ENCODE measurements at regions not wholly inside any gene's neighbourhood (a gene's known extent, or its start where the extent isn't known, plus 50 kb on each side); places are given as distances from the start of the nearest gene placed in this dataset.
"Not testable (repeated sequence)": the region's sequence is repeated elsewhere in the genome, so short reads cannot be mapped to it uniquely, and the experiment has no call there.

GRCh38 chr1:55868026-55868425 is 652.9 kb upstream of the USP24 start:
- TF ChIP-seq, protein P1, sequence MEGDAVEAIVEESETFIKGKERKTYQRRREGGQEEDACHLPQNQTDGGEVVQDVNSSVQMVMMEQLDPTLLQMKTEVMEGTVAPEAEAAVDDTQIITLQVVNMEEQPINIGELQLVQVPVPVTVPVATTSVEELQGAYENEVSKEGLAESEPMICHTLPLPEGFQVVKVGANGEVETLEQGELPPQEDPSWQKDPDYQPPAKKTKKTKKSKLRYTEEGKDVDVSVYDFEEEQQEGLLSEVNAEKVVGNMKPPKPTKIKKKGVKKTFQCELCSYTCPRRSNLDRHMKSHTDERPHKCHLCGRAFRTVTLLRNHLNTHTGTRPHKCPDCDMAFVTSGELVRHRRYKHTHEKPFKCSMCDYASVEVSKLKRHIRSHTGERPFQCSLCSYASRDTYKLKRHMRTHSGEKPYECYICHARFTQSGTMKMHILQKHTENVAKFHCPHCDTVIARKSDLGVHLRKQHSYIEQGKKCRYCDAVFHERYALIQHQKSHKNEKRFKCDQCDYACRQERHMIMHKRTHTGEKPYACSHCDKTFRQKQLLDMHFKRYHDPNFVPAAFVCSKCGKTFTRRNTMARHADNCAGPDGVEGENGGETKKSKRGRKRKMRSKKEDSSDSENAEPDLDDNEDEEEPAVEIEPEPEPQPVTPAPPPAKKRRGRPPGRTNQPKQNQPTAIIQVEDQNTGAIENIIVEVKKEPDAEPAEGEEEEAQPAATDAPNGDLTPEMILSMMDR (IDR thresholded peaks at IDR 0.05; ENCODE audit: insufficient read depth, low read depth, low read length) = peak; percentile 7
- H3K4me3 ChIP-seq (ENCODE audit: low read depth, low read length) = no peak overlapping the region
- DNase-seq (ENCODE audit: low read depth) = peak; percentile 19

DNA sequence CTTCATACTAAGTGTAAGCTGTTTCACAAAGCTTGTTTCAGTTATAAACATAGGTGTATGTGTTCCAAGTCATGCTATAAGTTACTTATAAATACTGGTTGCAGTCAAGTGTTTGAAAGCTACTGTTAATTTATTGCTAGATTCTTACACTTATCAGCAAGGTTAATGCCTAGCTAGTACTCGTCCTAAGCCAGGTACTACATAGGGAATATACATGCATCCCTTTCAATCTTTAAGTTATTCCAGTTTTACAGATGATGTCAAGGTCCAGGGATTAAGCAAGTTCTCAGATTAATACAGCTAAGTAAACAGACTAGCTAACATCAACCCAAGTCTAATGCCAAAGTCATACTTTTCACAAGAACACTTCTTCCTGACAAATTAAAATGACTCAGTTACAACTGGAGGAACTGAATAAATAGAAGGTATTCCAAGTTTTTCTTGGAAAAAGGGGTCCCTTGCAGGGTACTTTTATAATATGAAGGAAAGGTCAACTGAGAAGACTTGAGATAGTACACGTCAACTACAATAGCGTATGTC is 652.2 kb upstream of the USP24 start:
- TF ChIP-seq, protein P1 (IDR thresholded peaks at IDR 0.05; ENCODE audit: insufficient read depth, low read depth, low read length) = no peak
- H3K4me3 ChIP-seq (ENCODE audit: low read depth, low read length) = no peak overlapping the region
- DNase-seq (ENCODE audit: low read depth) = no peak

DNA sequence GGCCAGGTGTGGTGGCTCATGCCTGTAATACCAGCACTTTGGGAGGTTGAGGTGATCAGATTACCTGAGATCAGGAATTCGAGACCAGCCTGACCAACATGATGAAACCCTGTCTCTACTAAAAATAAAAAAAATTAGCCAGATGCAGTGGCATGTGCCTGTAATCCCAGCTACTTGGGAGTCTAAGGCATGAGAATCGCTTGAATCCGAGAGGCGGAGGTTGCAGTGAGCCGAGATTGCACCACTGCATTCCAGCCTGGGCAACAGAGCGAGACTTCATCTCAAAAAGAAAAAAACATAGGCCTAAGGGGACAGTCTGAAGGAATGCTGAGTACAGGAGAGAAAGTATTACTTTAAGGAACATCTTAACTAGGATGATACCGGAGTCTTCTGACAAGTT is 650.6 kb upstream of the USP24 start:
- DNase-seq (ENCODE audit: low read depth); H3K4me3 ChIP-seq (ENCODE audit: low read depth, low read length): not testable (repeated sequence)

- no peak for DNase-seq (ENCODE audit: low read depth)
- TF ChIP-seq, protein P1 (IDR thresholded peaks at IDR 0.05; ENCODE audit: insufficient read depth, low read depth, low read length) = no peak
Measured at GRCh38 chr1:55864251-55864650, 649.1 kb upstream of the USP24 start.

GRCh38 chr1:55861676-55862340 is 646.6 kb upstream of the USP24 start:
- no peak overlapping the region for H3K4me3 ChIP-seq (ENCODE audit: low read depth, low read length)
- peak; percentile 12 for DNase-seq (ENCODE audit: low read depth)
- TF ChIP-seq, protein P1 (IDR thresholded peaks at IDR 0.05; ENCODE audit: insufficient read depth, low read depth, low read length) = no peak

More at GRCh38 chr1:55864251-55864650, 649.1 kb upstream of the USP24 start:
- H3K4me3 ChIP-seq (ENCODE audit: low read depth, low read length) = no peak overlapping the region

DNA sequence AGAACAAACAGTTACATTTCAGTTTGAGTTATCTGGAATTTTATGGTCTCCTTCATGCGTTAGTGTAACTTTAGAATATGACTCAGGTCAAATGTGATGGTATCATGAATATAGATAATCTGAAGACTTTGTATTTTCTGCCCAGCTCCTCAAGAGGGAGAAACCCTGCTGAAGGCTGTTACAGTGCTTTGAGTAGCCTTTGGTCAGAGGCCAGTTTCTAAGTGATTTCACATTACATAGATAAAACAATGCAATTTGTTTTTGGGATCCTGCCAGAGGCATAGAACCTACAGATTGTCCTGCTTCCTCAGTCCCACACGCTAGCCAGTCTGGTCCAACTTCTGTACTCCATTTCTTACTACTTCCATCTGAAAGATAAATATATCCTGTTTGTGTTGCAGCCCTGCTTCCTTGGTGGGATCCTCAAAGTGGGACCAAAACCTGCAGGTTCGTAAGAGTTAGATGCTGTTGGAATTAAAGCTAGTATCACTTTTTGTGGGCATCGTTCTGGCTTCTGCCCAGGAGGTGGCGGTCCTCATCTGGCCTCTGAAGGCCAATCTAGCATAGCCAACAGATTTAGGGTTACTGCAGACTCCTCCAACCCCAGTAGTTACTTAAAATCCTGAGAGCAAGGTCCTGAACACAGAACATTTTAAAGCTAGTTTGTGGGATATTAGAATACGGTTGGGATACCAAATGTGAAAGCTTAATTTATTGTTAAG is 645.8 kb upstream of the USP24 start:
- no peak for DNase-seq (ENCODE audit: low read depth)
- H3K4me3 ChIP-seq (ENCODE audit: low read depth, low read length) = no peak overlapping the region
- TF ChIP-seq, protein P1 (IDR thresholded peaks at IDR 0.05; ENCODE audit: insufficient read depth, low read depth, low read length) = no peak

DNA sequence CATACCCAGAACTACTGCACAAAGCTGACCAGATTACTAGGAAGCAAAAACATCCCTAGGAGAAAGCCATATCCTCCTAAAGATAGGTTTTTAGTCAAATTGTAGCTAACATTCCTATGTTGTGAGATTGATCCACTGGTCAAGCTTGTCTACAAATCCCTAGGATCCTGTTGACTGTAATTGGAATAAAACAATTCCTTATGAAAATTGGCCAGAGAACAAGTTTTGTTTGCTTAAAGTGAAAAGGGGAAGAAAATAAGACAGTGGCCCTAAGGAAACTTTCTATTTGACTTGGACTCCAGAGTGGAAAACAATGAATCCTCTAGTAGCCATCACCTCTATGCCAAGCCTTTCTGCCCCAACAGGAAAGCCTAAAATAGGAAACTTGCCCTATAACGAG is 645.2 kb upstream of the USP24 start:
- no peak for DNase-seq (ENCODE audit: low read depth)
- TF ChIP-seq, protein P1 (IDR thresholded peaks at IDR 0.05; ENCODE audit: insufficient read depth, low read depth, low read length) = no peak
- H3K4me3 ChIP-seq (ENCODE audit: low read depth, low read length) = no peak overlapping the region
